MM.1S (cell line): ENCODE measurements at regions not wholly inside any gene's neighbourhood (a gene's known extent, or its start where the extent isn't known, plus 50 kb on each side); places are given as distances from the start of the nearest gene placed in this dataset.

Experiments
- DNase-seq: peaks from one replicate; pipeline ENCODE4 v3.0.0-alpha.2; 2015
- H2AFZ ChIP-seq: fragments of 300-600 bp; sonication (generic); 2 replicates; pipeline ENCODE4 v1.6.0; 2016; ENCODE audit warnings: antibody characterized with exemption, low read length
- H3F3A ChIP-seq: fragments of 300-600 bp; sonication (generic); 2 replicates; pipeline ENCODE4 v1.6.1; 2016; ENCODE audit warnings: mild to moderate bottlenecking, antibody characterized with exemption, low read length, moderate library complexity, mixed read lengths; ENCODE audit not compliant: insufficient read depth
- H3K27ac ChIP-seq: fragments of 300-600 bp; sonication (generic); 2 replicates; pipeline ENCODE4 v1.5.1; 2016; ENCODE audit warnings: mild to moderate bottlenecking, low read length
- H3K27me3 ChIP-seq: fragments of 300-600 bp; sonication (generic); replicated peaks from 2 replicates; pipeline ENCODE4 v1.6.0; 2016; ENCODE audit warnings: low read length; ENCODE audit not compliant: insufficient read depth
- H3K36me3 ChIP-seq: fragments of 300-600 bp; sonication (generic); replicated peaks from 2 replicates; pipeline ENCODE4 v1.6.1; 2016; ENCODE audit warnings: mild to moderate bottlenecking, low read length, mixed read lengths; ENCODE audit not compliant: insufficient read depth
- H3K4me1 ChIP-seq: fragments of 300-600 bp; sonication (generic); 2 replicates; pipeline ENCODE4 v1.6.1; 2016; ENCODE audit warnings: low read length, mixed read lengths
- H3K4me2 ChIP-seq: fragments of 300-600 bp; sonication (generic); 2 replicates; pipeline ENCODE4 v1.6.0; 2016; ENCODE audit warnings: low read depth, low read length
- H3K4me3 ChIP-seq: fragments of 300-600 bp; sonication (generic); 2 replicates; pipeline ENCODE4 v1.5.1; 2016; ENCODE audit warnings: low read length, mixed read lengths
- H3K79me2 ChIP-seq: fragments of 300-600 bp; sonication (generic); 2 replicates; pipeline ENCODE4 v1.6.1; 2016; ENCODE audit warnings: mixed run types, low read length, mixed read lengths
- H3K9ac ChIP-seq: fragments of 300-600 bp; sonication (generic); 2 replicates; pipeline ENCODE4 v1.6.1; 2016; ENCODE audit warnings: low read length, mixed read lengths
- H3K9me2 ChIP-seq: fragments of 300-600 bp; sonication (generic); replicated peaks from 2 replicates; pipeline ENCODE4 v1.6.1; 2016; ENCODE audit warnings: mild to moderate bottlenecking, low read length, mixed read lengths; ENCODE audit not compliant: insufficient read depth
- H3K9me3 ChIP-seq: fragments of 300-600 bp; sonication (generic); replicated peaks from 2 replicates; pipeline ENCODE4 v1.6.1; 2016; ENCODE audit warnings: mild to moderate bottlenecking, low read length, mixed read lengths; ENCODE audit not compliant: insufficient read depth
- H4K20me1 ChIP-seq: fragments of 300-600 bp; sonication (generic); 2 replicates; pipeline ENCODE4 v1.6.1; 2016; ENCODE audit warnings: mild to moderate bottlenecking, low read length, moderate library complexity, mixed read lengths; ENCODE audit not compliant: insufficient read depth
- CTCF ChIP-seq: fragments of 300-600 bp; sonication (generic); IDR thresholded peaks from 2 replicates; pipeline ENCODE4 v1.5.1; 2016; ENCODE audit warnings: antibody characterized with exemption, low read length, mixed read lengths
- EZH2 ChIP-seq: fragments of 300-600 bp; sonication (generic); optimal IDR thresholded peaks from 2 replicates; pipeline ENCODE3; 2017; ENCODE audit warnings: low read depth, mild to moderate bottlenecking, antibody characterized with exemption, low read length, mixed read lengths
- EZH2phosphoT487 ChIP-seq: fragments of 300-600 bp; sonication (generic); IDR thresholded peaks from 2 replicates; pipeline ENCODE4 v1.6.1; 2018; ENCODE audit warnings: antibody characterized with exemption, low read length

- H4K20me1 ChIP-seq = no peaks in the 10 kb centered on the region
- no peak overlapping the region for H3K4me2 ChIP-seq
- no peak for TF ChIP-seq EZH2
- TF ChIP-seq EZH2phosphoT487 = no peak
- no peak for TF ChIP-seq CTCF
- no peaks in the 10 kb centered on the region for H3K4me1 ChIP-seq
- no peak for DNase-seq
- no peaks in the 10 kb centered on the region for H3K9me3 ChIP-seq
- no peak overlapping the region for H3K4me3 ChIP-seq
- no peaks in the 10 kb centered on the region for H3K27me3 ChIP-seq
- H3K79me2 ChIP-seq = no peaks in the 10 kb centered on the region
- H2AFZ ChIP-seq = no peak overlapping the region
- H3K9me2 ChIP-seq = no peaks in the 10 kb centered on the region
- no peaks in the 10 kb centered on the region for H3F3A ChIP-seq
- no peak overlapping the region for H3K9ac ChIP-seq
- H3K36me3 ChIP-seq = no peaks in the 10 kb centered on the region
- no peak overlapping the region for H3K27ac ChIP-seq
These were observed 164.8 kb upstream of the CEP162 start for GRCh38 chr6:84392261-84392660.

GRCh38 chr6:84390851-84391250 is 163.4 kb upstream of the CEP162 start:
- no peaks in the 10 kb centered on the region for H3K9me2 ChIP-seq
- no peak overlapping the region for H3K4me3 ChIP-seq
- no peaks in the 10 kb centered on the region for H4K20me1 ChIP-seq
- no peaks in the 10 kb centered on the region for H3K4me1 ChIP-seq
- H3K9ac ChIP-seq = no peak overlapping the region
- no peaks in the 10 kb centered on the region for H3K36me3 ChIP-seq
- H3K27me3 ChIP-seq = no peaks in the 10 kb centered on the region
- no peaks in the 10 kb centered on the region for H3K9me3 ChIP-seq
- H3K4me2 ChIP-seq = no peak overlapping the region
- no peak for TF ChIP-seq EZH2
- TF ChIP-seq EZH2phosphoT487 = no peak
- no peak for TF ChIP-seq CTCF
- no peaks in the 10 kb centered on the region for H3F3A ChIP-seq
- H3K27ac ChIP-seq = no peak overlapping the region
- no peak overlapping the region for H2AFZ ChIP-seq
- no peaks in the 10 kb centered on the region for H3K79me2 ChIP-seq
- DNase-seq = no peak

- no peaks in the 10 kb centered on the region for H4K20me1 ChIP-seq
- no peaks in the 10 kb centered on the region for H3K27me3 ChIP-seq
- H3K4me3 ChIP-seq = no peak overlapping the region
- H3K27ac ChIP-seq = no peak overlapping the region
- no peaks in the 10 kb centered on the region for H3K4me1 ChIP-seq
- H2AFZ ChIP-seq = no peak overlapping the region
- H3K9me2 ChIP-seq = no peaks in the 10 kb centered on the region
- no peaks in the 10 kb centered on the region for H3K79me2 ChIP-seq
- H3K4me2 ChIP-seq = no peak overlapping the region
- no peaks in the 10 kb centered on the region for H3F3A ChIP-seq
- TF ChIP-seq EZH2 (no peak), EZH2phosphoT487 (no peak), CTCF (no peak)
- DNase-seq = no peak
- no peaks in the 10 kb centered on the region for H3K9me3 ChIP-seq
- no peak overlapping the region for H3K9ac ChIP-seq
- no peaks in the 10 kb centered on the region for H3K36me3 ChIP-seq
These were observed 162.9 kb upstream of the CEP162 start for GRCh38 chr6:84390334-84390733.

- H3K79me2 ChIP-seq = no peaks in the 10 kb centered on the region
- no peaks in the 10 kb centered on the region for H3K4me1 ChIP-seq
- H2AFZ ChIP-seq = no peak overlapping the region
- no peak for TF ChIP-seq EZH2phosphoT487
- no peak for TF ChIP-seq EZH2
- no peak for TF ChIP-seq CTCF
- H3K9me2 ChIP-seq = no peaks in the 10 kb centered on the region
- H3K27me3 ChIP-seq = no peaks in the 10 kb centered on the region
- no peak overlapping the region for H3K9ac ChIP-seq
- no peaks in the 10 kb centered on the region for H4K20me1 ChIP-seq
- H3K36me3 ChIP-seq = no peaks in the 10 kb centered on the region
- H3K4me2 ChIP-seq = no peak overlapping the region
- H3F3A ChIP-seq = no peaks in the 10 kb centered on the region
- H3K4me3 ChIP-seq = no peak overlapping the region
- no peaks in the 10 kb centered on the region for H3K9me3 ChIP-seq
- no peak overlapping the region for H3K27ac ChIP-seq
- DNase-seq = no peak
These were observed 151.7 kb upstream of the CEP162 start for GRCh38 chr6:84379142-84379541.
